H9 (cell line): ENCODE measurements at regions not wholly inside any gene's neighbourhood (a gene's known extent, or its start where the extent isn't known, plus 50 kb on each side); places are given as distances from the start of the nearest gene placed in this dataset.

Source experiments
- DNase-seq: peaks from one replicate; pipeline ENCODE4 v3.0.0-alpha.2; 2017
- H2AFZ ChIP-seq: one replicate; pipeline ENCODE4 v1.6.1; 2013; ENCODE audit warnings: mild to moderate bottlenecking, low read length, control low read depth, moderate library complexity
- H2AK5ac ChIP-seq: 2 replicates; pipeline ENCODE4 v1.6.1; 2013; ENCODE audit warnings: low read length, control low read depth, mixed read lengths; ENCODE audit not compliant: insufficient read length
- H2BK120ac ChIP-seq: one replicate; pipeline ENCODE4 v1.6.1; 2013; ENCODE audit warnings: low read depth, mild to moderate bottlenecking, low read length, control low read depth, inconsistent platforms; ENCODE audit not compliant: poor library complexity, severe bottlenecking
- H2BK12ac ChIP-seq: 2 replicates; pipeline ENCODE4 v1.6.1; 2013; ENCODE audit warnings: low read length, control low read depth, mixed read lengths, low read depth; ENCODE audit not compliant: insufficient read length
- H2BK15ac ChIP-seq: 2 replicates; pipeline ENCODE4 v1.6.1; 2013; ENCODE audit warnings: low read depth, low read length, control low read depth
- H2BK20ac ChIP-seq: one replicate; pipeline ENCODE4 v1.6.1; 2013; ENCODE audit warnings: low read depth, mild to moderate bottlenecking, low read length, control low read depth, inconsistent platforms; ENCODE audit not compliant: poor library complexity, severe bottlenecking
- H2BK5ac ChIP-seq: 2 replicates; pipeline ENCODE4 v1.6.1; 2013; ENCODE audit warnings: low read length, control low read depth, mixed read lengths; ENCODE audit not compliant: insufficient read length
- H3K14ac ChIP-seq: 2 replicates; pipeline ENCODE4 v1.6.1; 2013; ENCODE audit warnings: low read length, control low read depth; ENCODE audit not compliant: insufficient read depth
- H3K18ac ChIP-seq: 2 replicates; pipeline ENCODE4 v1.6.1; 2013; ENCODE audit warnings: low read depth, mild to moderate bottlenecking, mixed read lengths, low read length, control low read depth; ENCODE audit not compliant: insufficient read length
- H3K23ac ChIP-seq: 2 replicates; pipeline ENCODE4 v1.6.1; 2013; ENCODE audit warnings: low read length, control low read depth, mixed read lengths, low read depth; ENCODE audit not compliant: insufficient read length
- H3K23me2 ChIP-seq: 2 replicates; pipeline ENCODE4 v1.6.1; 2013; ENCODE audit warnings: low read depth, mild to moderate bottlenecking, mixed read lengths, low read length, control low read depth; ENCODE audit not compliant: insufficient read length, poor library complexity, severe bottlenecking
- H3K27ac ChIP-seq: 2 replicates; pipeline ENCODE4 v1.5.1; 2013; ENCODE audit warnings: low read length, control low read depth, mixed read lengths, low read depth; ENCODE audit not compliant: insufficient read length
- H3K27me3 ChIP-seq: 2 replicates; pipeline ENCODE4 v1.6.1; 2013; ENCODE audit warnings: low read length, control low read depth, inconsistent platforms; ENCODE audit not compliant: insufficient read depth
- H3K4ac ChIP-seq: 2 replicates; pipeline ENCODE4 v1.6.1; 2013; ENCODE audit warnings: low read depth, mild to moderate bottlenecking, control low read depth, inconsistent platforms, low read length, moderate library complexity
- H3K4me1 ChIP-seq: 2 replicates; pipeline ENCODE4 v1.6.1; 2013; ENCODE audit warnings: low read length, control low read depth, inconsistent platforms; ENCODE audit not compliant: insufficient read depth
- H3K4me2 ChIP-seq: 2 replicates; pipeline ENCODE4 v1.6.1; 2013; ENCODE audit warnings: low read length, control low read depth, mixed read lengths; ENCODE audit not compliant: insufficient read length, insufficient read depth
- H3K56ac ChIP-seq: 2 replicates; pipeline ENCODE4 v1.6.1; 2013; ENCODE audit warnings: low read depth, mild to moderate bottlenecking, mixed read lengths, low read length, control low read depth; ENCODE audit not compliant: insufficient read length
- H3K79me1 ChIP-seq: 2 replicates; pipeline ENCODE4 v1.6.1; 2013; ENCODE audit warnings: low read depth, mild to moderate bottlenecking, moderate library complexity, low read length, control low read depth, inconsistent platforms; ENCODE audit not compliant: insufficient read depth, poor library complexity, severe bottlenecking
- H3K79me2 ChIP-seq: 2 replicates; pipeline ENCODE4 v1.6.1; 2013; ENCODE audit warnings: low read length, control low read depth, inconsistent platforms; ENCODE audit not compliant: insufficient read depth
- H3K9ac ChIP-seq: 2 replicates; pipeline ENCODE4 v1.6.1; 2013; ENCODE audit warnings: low read length, control low read depth, mixed read lengths; ENCODE audit not compliant: insufficient read length; ENCODE audit errors: extremely low read depth
- H3K9me3 ChIP-seq: one replicate; pipeline ENCODE4 v1.6.1; 2013; ENCODE audit warnings: low read depth, low read length, inconsistent platforms; ENCODE audit not compliant: control insufficient read depth
- H3T11ph ChIP-seq: one replicate; pipeline ENCODE4 v1.6.1; 2013; ENCODE audit warnings: mild to moderate bottlenecking, low read length, control low read depth, inconsistent platforms
- H4K20me1 ChIP-seq: one replicate; pipeline ENCODE4 v1.6.1; 2013; ENCODE audit not compliant: control insufficient read depth, insufficient read length, insufficient read depth
- H4K5ac ChIP-seq: 2 replicates; pipeline ENCODE4 v1.6.1; 2013; ENCODE audit warnings: low read depth, mild to moderate bottlenecking, mixed read lengths, low read length, control low read depth; ENCODE audit not compliant: insufficient read length
- H4K8ac ChIP-seq: replicated peaks from 2 replicates; pipeline ENCODE4 v1.6.1; 2013; ENCODE audit warnings: low read length, control low read depth, mixed read lengths, low read depth; ENCODE audit not compliant: insufficient read length
- H4K91ac ChIP-seq: 2 replicates; pipeline ENCODE4 v1.6.1; 2013; ENCODE audit warnings: low read depth, mild to moderate bottlenecking, moderate library complexity, mixed read lengths, low read length, control low read depth; ENCODE audit not compliant: insufficient read length
- H3K27ac Mint-ChIP-seq, 3 experiments: 2 replicates in 2 of 3; 3 replicates in 1 of 3; pipeline ENCODE4 v1.8.0; 2020 to 2021; ENCODE audit warnings: mixed read lengths in 3 of 3, mild to moderate bottlenecking in 1 of 3, moderate library complexity in 1 of 3
- H3K27me3 Mint-ChIP-seq: 2 replicates; pipeline ENCODE4 v1.8.0; 2021; ENCODE audit warnings: low read depth, mild to moderate bottlenecking, moderate library complexity, mixed read lengths
- H3K36me3 Mint-ChIP-seq, 3 experiments: 2 replicates in 2 of 3; 3 replicates in 1 of 3; pipeline ENCODE4 v1.8.0; 2020 to 2021; ENCODE audit warnings: low read depth in 3 of 3, mixed read lengths in 3 of 3; ENCODE audit not compliant: insufficient read depth in 1 of 3
- H3K4me1 Mint-ChIP-seq, 2 experiments: 2 replicates each; pipeline ENCODE4 v1.8.0; 2020; ENCODE audit warnings: mixed read lengths in 2 of 2
- H3K4me3 Mint-ChIP-seq, 2 experiments: 2 replicates in 1 of 2; 3 replicates in 1 of 2; pipeline ENCODE4 v1.8.0; 2020 to 2021; ENCODE audit warnings: mild to moderate bottlenecking in 2 of 2, mixed read lengths in 2 of 2, moderate library complexity in 1 of 2
- H3K9me3 Mint-ChIP-seq, 2 experiments: 2 replicates in 1 of 2; 3 replicates in 1 of 2; pipeline ENCODE4 v1.8.0; 2020; ENCODE audit warnings: mild to moderate bottlenecking in 2 of 2, mixed read lengths in 2 of 2, moderate library complexity in 1 of 2
- WGBS: extraction: QIAGEN DNeasy Blood & Tissue Kit; methylation state at CpG from one replicate; pipeline ENCODE4 v1.1.7; 2013; ENCODE audit warnings: missing lambda C conversion rate, low lambda C conversion rate, mixed read lengths; ENCODE audit not compliant: insufficient read length; ENCODE audit errors: extremely low coverage; 5-methylcytosine and 5-hydroxymethylcytosine counted together
- TF ChIP-seq, protein P1 (sequence below): fragments of 200-600 bp; sonication (generic); conservative IDR thresholded peaks from 3 replicates; pipeline ENCODE4 v1.8.0; 2021; ENCODE audit warnings: antibody characterized with exemption, mild to moderate bottlenecking

DNA sequence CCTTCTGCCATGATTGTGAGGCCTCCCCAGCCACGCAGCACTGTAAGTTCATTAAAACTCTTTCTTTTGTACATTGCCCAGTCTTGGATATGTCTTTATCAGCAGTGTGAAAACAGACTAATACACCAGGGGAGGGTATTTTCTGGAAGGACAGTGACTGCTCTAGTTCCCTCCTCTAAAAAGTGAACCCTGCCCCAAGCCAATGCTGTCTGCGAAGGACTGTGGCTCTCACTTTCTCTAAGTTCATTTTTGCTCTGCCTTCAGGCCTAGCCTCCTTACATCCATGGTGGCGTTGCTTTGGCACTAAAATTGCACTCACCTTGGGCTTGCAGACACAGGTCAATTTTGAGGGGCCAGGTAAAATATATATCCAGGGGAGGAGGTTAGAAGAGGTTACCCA, 323.0 kb downstream of the VRK1 start:
- Mint-ChIP-seq H3K4me3 (no peak overlapping the region), H3K27me3 (no peaks in the 10 kb centered on the region; the same call in 1 of the 2 replicates), H3K9me3 (no peaks in the 10 kb centered on the region), H3K36me3 (no peaks in the 10 kb centered on the region), H3K4me1 (0 out of 4 replicates have a peak, but pooled peaks cover 2% of the 10 kb centered on the region in 2 experiments), H3K27ac (no peak overlapping the region)
- no peak overlapping the region for H4K5ac ChIP-seq
- H3K9me3 ChIP-seq: no peaks in the 10 kb centered on the region
- H3K14ac ChIP-seq: no peak overlapping the region
- no peaks in the 10 kb centered on the region for H3K23me2 ChIP-seq
- no peak overlapping the region for H3K4me2 ChIP-seq
- H3K79me2 ChIP-seq: no peaks in the 10 kb centered on the region
- no peak overlapping the region for H4K8ac ChIP-seq
- H3K9ac ChIP-seq: no peak overlapping the region
- no peak overlapping the region for H3T11ph ChIP-seq
- H3K27ac ChIP-seq: no peak overlapping the region
- H4K91ac ChIP-seq: no peak overlapping the region
- H2AK5ac ChIP-seq: no peak overlapping the region
- H2BK5ac ChIP-seq: no peak overlapping the region
- H2BK20ac ChIP-seq: no peak overlapping the region
- H3K56ac ChIP-seq: no peak overlapping the region
- no CpG with 5 or more reads among the region's 3 CpGs for WGBS
- no peak overlapping the region for H2BK15ac ChIP-seq
- H3K23ac ChIP-seq: no peak overlapping the region
- no peak for DNase-seq
- no peaks in the 10 kb centered on the region for H3K4me1 ChIP-seq
- H2AFZ ChIP-seq: no peak overlapping the region
- no peak overlapping the region for H2BK12ac ChIP-seq
- no peaks in the 10 kb centered on the region for H3K79me1 ChIP-seq
- H3K18ac ChIP-seq: no peak overlapping the region
- no peaks in the 10 kb centered on the region for H3K27me3 ChIP-seq
- H4K20me1 ChIP-seq: no peaks in the 10 kb centered on the region
- TF ChIP-seq, protein P1, sequence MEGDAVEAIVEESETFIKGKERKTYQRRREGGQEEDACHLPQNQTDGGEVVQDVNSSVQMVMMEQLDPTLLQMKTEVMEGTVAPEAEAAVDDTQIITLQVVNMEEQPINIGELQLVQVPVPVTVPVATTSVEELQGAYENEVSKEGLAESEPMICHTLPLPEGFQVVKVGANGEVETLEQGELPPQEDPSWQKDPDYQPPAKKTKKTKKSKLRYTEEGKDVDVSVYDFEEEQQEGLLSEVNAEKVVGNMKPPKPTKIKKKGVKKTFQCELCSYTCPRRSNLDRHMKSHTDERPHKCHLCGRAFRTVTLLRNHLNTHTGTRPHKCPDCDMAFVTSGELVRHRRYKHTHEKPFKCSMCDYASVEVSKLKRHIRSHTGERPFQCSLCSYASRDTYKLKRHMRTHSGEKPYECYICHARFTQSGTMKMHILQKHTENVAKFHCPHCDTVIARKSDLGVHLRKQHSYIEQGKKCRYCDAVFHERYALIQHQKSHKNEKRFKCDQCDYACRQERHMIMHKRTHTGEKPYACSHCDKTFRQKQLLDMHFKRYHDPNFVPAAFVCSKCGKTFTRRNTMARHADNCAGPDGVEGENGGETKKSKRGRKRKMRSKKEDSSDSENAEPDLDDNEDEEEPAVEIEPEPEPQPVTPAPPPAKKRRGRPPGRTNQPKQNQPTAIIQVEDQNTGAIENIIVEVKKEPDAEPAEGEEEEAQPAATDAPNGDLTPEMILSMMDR: no peak
- H2BK120ac ChIP-seq: no peak overlapping the region
- H3K4ac ChIP-seq: no peak overlapping the region
